DND-41 (cell line): ENCODE measurements at regions not wholly inside any gene's neighbourhood (a gene's known extent, or its start where the extent isn't known, plus 50 kb on each side); places are given as distances from the start of the nearest gene placed in this dataset.

Experiments used
- CTCF ChIP-seq: IDR thresholded peaks from 2 replicates; pipeline ENCODE4 v1.5.1; 2012; ENCODE audit warnings: borderline replicate concordance, low read length, moderate library complexity, mild to moderate bottlenecking; ENCODE audit not compliant: poor library complexity, severe bottlenecking; ENCODE audit errors: extremely low read depth
- EZH2 ChIP-seq: IDR thresholded peaks from 3 replicates; pipeline ENCODE4 v1.6.1; 2012; ENCODE audit warnings: borderline replicate concordance, low read depth, mild to moderate bottlenecking, moderate library complexity, low read length, inconsistent platforms; ENCODE audit not compliant: severe bottlenecking

DNA sequence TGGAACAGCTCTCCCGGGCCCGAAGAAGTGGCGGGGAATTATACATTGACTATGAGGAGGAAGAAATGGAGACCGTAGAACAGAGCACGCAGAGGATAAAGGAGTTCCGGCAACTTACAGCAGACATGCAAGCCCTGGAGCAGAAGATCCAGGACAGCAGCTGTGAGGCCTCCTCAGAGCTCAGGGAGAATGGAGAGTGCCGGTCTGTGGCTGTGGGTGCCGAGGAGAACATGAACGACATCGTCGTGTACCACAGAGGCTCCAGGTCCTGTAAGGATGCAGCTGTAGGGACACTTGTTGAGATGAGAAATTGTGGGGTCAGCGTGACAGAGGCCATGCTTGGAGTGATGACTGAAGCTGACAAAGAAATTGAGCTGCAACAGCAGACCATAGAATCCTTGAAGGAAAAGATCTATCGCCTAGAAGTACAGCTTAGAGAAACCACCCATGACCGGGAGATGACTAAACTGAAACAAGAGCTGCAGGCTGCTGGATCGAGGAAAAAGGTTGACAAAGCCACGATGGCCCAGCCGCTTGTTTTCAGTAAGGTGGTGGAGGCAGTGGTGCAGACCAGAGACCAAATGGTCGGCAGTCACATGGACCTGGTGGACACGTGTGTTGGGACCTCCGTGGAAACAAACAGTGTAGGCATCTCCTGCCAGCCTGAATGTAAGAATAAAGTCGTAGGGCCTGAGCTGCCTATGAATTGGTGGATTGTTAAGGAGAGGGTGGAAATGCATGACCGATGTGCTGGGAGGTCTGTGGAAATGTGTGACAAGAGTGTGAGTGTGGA, 129.5 kb upstream of the DMRT1 start:
- TF ChIP-seq EZH2 (no peak), CTCF (no peak)
